ENCODE measurements at regions not wholly inside any gene's neighbourhood (a gene's known extent, or its start where the extent isn't known, plus 50 kb on each side); places are given as distances from the start of the nearest gene placed in this dataset.

DNA sequence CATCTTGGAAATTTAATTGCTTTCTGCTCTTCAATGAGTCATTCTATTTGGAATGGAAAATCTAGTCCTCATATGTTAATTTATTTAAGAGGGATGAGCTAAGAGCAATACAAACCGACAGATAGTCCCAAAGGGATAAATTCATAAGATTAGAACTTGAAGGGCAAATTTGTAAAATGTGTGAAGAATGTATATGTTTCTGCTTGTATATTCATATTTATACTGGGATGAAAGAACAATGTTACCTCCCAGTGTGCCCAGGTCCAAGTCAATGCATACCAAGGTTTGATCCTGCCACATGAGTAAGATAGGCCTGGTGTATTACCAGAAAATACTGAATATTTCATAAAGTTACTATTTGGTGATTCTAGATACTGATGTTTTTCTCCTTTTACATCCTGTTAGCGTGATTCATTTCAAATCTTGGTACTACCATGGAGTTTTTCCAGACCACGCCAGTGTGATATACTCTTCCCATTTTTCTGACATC lies 255.6 kb upstream of the SEMA6D start:
- H3K4me1 ChIP-seq, result no peaks in the 10 kb centered on the region
- H3K27ac ChIP-seq, result no peak overlapping the region
- TF ChIP-seq CTCF (IDR thresholded peaks at IDR 0.05), result no peak
- H3K4me3 ChIP-seq, result no peak overlapping the region
- intact Hi-C loops (cut with DNase I), result no loop called here
- no peaks in the 10 kb centered on the region for H3K27me3 ChIP-seq (ENCODE audit: low read depth)
- no peaks in the 10 kb centered on the region for H3K9me3 ChIP-seq
- DNase-seq (no peak), ATAC-seq (no peak)
- H3K36me3 ChIP-seq, result no peaks in the 10 kb centered on the region

GRCh38 chr15:47466357-47466756 lies 250.9 kb upstream of the SEMA6D start:
- ATAC-seq, result no peak

DNA sequence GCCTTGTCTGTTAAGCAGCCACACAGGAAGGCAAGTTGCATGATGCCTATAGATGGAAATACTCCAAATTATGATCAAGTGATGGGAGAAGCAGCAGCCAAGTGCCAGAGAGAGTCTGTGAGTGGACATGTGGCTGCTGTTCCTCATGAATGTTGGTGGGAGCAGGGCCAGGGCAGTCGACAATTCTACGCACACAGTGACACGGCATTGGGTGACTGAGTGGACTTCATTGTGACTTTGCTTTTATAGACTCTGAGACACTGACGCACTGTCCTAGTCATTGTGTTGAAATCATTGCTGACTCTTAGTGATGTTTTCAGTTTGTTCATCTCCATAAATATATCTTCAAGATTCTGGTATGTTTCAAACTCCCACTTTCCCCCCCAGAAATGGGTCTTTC lies 246.3 kb upstream of the SEMA6D start:
- no peaks in the 10 kb centered on the region for H3K4me1 ChIP-seq
- H3K9me3 ChIP-seq, result no peaks in the 10 kb centered on the region
- no peaks in the 10 kb centered on the region for H3K36me3 ChIP-seq
- TF ChIP-seq CTCF (IDR thresholded peaks at IDR 0.05), result no peak
- no peak overlapping the region for H3K27ac ChIP-seq
- DNase-seq (no peak), ATAC-seq (no peak)
- H3K4me3 ChIP-seq, result no peak overlapping the region
- intact Hi-C loops (cut with DNase I), result no loop called here
- no peaks in the 10 kb centered on the region for H3K27me3 ChIP-seq (ENCODE audit: low read depth)

More at GRCh38 chr15:47466357-47466756, 250.9 kb upstream of the SEMA6D start:
- Histone ChIP-seq H3K4me3 (no peak overlapping the region), H3K9me3 (no peaks in the 10 kb centered on the region), H3K36me3 (no peaks in the 10 kb centered on the region), H3K27ac (no peak overlapping the region), H3K4me1 (no peaks in the 10 kb centered on the region), H3K27me3 (ENCODE audit: low read depth) (no peaks in the 10 kb centered on the region)
- DNase-seq, result no peak
- intact Hi-C loops (cut with DNase I), result no loop called here
- no peak for TF ChIP-seq CTCF (IDR thresholded peaks at IDR 0.05)

DNA sequence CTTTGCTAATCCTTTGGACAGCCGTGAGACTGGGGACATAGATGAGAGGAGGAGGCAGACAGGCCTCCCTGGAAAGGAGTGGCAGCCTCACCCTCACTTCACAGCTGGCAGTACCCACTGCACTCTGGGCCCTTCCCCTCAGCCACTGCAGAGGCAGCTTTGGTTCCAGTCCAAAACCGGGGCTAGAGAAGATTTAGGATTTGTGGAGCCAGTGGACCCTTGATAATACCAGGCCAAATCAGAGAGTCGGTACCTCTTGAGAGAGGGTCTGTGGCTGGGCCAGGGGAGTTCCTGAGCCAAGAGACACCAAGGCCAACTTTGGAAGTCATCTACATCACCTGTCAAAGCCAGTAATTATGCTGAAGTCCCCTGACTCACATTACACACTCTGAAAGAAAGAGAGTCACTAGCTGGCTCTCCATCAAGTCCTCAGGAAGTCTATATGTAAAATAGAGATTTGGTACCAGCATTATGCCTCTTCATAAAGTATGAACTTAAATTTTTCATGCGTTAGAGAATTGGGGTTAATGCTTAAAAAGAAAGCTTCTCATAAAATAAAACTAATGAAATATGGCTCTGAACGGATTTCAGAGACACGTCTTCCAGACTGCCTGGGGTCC lies 244.1 kb upstream of the SEMA6D start:
- H3K27me3 ChIP-seq (ENCODE audit: low read depth), result no peaks in the 10 kb centered on the region
- no peak overlapping the region for H3K27ac ChIP-seq
- intact Hi-C loops (cut with DNase I), result no loop called here
- H3K36me3 ChIP-seq, result no peaks in the 10 kb centered on the region
- no peak for ATAC-seq
- no peak overlapping the region for H3K4me3 ChIP-seq
- H3K9me3 ChIP-seq, result no peaks in the 10 kb centered on the region
- no peak for TF ChIP-seq CTCF (IDR thresholded peaks at IDR 0.05)
- DNase-seq, result no peak
- H3K4me1 ChIP-seq, result no peaks in the 10 kb centered on the region

GRCh38 chr15:47473832-47474231 lies 243.5 kb upstream of the SEMA6D start:
- no peak overlapping the region for H3K27ac ChIP-seq
- no peak overlapping the region for H3K4me3 ChIP-seq
- DNase-seq (no peak), ATAC-seq (peak; percentile 23 to 59)
- TF ChIP-seq CTCF (IDR thresholded peaks at IDR 0.05), result no peak
- H3K27me3 ChIP-seq (ENCODE audit: low read depth), result no peaks in the 10 kb centered on the region
- no peaks in the 10 kb centered on the region for H3K9me3 ChIP-seq
- intact Hi-C loops (cut with DNase I), result no loop called here
- no peaks in the 10 kb centered on the region for H3K36me3 ChIP-seq
- no peaks in the 10 kb centered on the region for H3K4me1 ChIP-seq

Data from lower lobe of right lung (tissue), 2 donors.